ES-I3 (cell line): ENCODE measurements at regions not wholly inside any gene's neighbourhood (a gene's known extent, or its start where the extent isn't known, plus 50 kb on each side); places are given as distances from the start of the nearest gene placed in this dataset.

Experiments used
- H3K36me3 ChIP-seq: 2 replicates; pipeline ENCODE4 v1.6.1; 2013; ENCODE audit warnings: mild to moderate bottlenecking, low read length, control low read depth, moderate library complexity; ENCODE audit not compliant: insufficient read depth
- H3K4me1 ChIP-seq: 2 replicates; pipeline ENCODE4 v1.6.1; 2013; ENCODE audit warnings: mild to moderate bottlenecking, control low read depth, low read length; ENCODE audit not compliant: insufficient read depth
- H3K9ac ChIP-seq: 2 replicates; pipeline ENCODE4 v1.6.1; 2013; ENCODE audit warnings: low read depth, mild to moderate bottlenecking, low read length, moderate library complexity
- H3K9me3 ChIP-seq: 2 replicates; pipeline ENCODE4 v1.6.1; 2013; ENCODE audit warnings: mild to moderate bottlenecking, low read length, moderate library complexity; ENCODE audit not compliant: control insufficient read depth, insufficient read depth

DNA sequence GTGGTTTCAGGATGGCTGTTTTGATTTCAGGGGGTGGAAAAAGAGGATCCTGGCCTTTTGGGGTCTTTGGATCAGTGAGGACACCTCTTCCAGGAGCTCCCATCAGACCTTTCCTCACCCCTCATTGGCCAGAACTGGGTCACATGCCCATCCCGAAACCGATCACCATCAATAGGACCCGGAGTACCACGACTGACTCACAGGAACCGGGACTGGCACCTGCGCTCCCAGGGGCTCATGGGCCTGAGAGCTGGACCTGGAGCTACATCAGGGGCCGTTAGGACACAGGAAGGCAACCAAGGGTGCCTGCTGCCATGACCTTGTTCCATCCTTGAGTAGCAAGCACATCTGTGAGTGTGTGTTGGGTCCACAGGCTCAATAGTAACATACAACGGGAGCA is 180.4 kb downstream of the BMP7 start:
- H3K9me3 ChIP-seq: no peaks in the 10 kb centered on the region
- H3K4me1 ChIP-seq: no peaks in the 10 kb centered on the region
- H3K36me3 ChIP-seq: no peaks in the 10 kb centered on the region
- H3K9ac ChIP-seq: no peak overlapping the region

DNA sequence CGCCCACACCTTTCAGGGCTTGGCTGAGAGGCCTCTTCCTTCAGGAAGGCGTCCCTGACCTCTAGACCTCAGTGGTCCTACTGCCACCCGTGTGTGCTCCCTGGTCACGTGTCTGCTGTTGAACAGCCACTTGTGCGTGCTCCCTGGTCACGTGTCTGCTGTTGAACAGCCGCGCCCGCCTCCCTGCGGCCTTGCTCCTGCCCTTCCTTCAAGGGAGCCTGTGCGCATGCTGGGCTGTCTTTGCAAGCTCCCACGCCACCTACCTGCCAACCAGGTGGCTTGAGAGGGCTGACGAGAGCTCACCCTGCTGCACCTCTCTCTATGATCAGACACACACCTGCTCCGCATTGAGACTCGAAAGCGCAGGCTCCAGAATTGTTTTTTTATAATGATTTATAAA is 179.3 kb downstream of the BMP7 start:
- Histone ChIP-seq H3K9ac (no peak overlapping the region), H3K36me3 (no peaks in the 10 kb centered on the region), H3K4me1 (no peaks in the 10 kb centered on the region), H3K9me3 (no peaks in the 10 kb centered on the region)

DNA sequence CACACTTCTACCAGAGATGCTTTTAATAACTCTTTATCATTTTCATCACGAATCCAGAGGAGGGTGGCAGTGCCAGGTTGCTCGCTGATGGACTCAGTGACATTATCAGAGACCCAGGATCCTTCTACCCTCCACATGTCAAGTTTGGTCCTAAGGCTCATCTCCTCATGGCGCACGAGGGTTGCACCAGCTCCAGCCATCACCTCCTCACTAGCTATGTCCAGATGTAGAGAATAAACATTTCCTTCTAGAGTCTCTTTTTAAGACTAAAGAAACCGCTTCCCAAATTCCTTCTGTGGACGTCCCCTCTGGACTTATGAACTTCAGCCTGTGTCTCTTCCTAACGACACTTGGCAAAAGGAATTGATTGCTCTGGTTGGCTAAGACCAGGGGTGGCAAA is 178.7 kb downstream of the BMP7 start:
- H3K36me3 ChIP-seq: no peaks in the 10 kb centered on the region
- H3K4me1 ChIP-seq: no peaks in the 10 kb centered on the region
- H3K9me3 ChIP-seq: no peaks in the 10 kb centered on the region
- H3K9ac ChIP-seq: no peak overlapping the region

DNA sequence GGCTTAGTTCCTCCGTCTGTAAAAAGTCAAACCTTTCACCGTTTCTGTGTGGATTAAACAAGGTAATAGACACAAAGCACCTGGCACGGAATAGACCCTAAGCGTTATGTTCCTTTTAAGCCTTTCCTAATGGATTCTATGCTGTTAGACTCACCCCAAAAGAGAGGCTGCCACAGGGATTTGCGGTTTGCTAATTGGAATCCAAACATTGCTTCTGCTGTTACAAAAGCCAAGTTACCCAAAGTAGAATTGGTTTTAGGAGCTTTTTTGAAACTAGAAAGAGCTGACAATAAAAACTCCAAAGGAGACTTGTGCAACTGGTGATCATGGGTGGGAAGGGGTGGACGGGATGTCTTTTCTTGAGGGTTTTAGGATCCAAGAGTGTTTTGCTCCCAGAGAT is 178.0 kb downstream of the BMP7 start:
- Histone ChIP-seq H3K4me1 (no peaks in the 10 kb centered on the region), H3K9me3 (no peaks in the 10 kb centered on the region), H3K9ac (no peak overlapping the region), H3K36me3 (no peaks in the 10 kb centered on the region)

DNA sequence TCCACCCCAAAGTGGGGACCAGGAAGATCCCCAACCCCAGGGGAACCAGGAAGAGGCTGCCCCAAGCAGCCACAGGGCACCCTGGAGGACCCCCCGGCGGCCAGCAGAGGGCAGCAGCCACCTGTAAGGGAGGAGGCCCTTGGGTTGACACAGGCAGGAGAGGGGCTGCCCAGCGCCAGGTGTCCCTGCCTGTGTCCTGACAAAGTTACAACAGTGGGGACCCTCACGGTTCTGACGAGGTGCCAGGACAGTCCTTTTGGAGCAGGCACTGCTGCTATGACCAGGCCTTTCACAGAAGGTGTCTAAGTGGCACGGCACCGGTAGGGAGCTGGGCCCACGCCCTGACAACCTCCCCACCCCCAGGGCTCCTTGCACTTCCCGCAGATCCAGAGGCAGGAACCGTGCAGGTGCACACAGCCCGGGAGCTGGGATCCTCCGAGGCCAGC is 176.7 kb downstream of the BMP7 start:
- Histone ChIP-seq H3K4me1 (no peaks in the 10 kb centered on the region), H3K9me3 (no peaks in the 10 kb centered on the region), H3K9ac (no peak overlapping the region), H3K36me3 (no peaks in the 10 kb centered on the region)

DNA sequence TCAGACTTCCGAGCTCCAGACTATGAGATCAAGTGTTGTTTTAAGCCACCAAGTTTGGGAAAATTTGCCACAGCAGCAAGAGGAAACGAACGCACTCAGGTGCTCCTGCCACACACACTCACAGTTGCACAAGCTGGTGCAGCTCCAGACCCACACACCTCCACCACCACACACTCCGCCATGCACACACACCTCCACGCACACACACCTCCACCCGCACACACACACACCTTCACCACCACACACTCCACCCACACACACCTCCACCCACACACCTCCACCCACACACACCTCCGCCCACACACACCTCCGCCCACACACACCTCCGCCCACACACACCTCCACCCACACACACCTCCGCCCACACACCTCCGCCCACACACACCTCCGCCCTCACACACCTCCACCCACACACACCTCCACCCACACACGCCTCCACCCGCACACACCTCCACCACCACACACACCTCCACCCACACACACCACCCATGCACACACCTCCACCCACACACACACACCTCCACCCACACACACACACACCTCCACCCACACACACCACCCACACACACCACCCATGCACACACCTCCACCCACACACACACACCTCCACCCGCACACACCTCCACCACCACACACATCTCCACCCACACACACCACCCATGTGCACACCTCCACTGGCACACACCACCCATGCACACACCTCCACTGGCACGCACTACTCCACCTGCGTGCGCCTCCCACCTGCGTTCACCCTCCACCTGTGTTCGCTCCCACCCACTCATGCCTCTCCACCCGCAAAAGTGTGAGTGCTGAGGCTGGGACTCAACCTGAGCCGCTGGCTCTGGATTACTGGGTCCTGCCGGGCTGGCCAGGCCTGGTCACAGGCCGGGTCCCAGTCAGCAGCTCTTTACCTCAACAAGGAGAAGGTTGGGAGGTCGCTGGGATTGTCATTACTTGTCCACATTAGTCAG is 175.6 kb downstream of the BMP7 start:
- Histone ChIP-seq H3K4me1 (no peaks in the 10 kb centered on the region), H3K9me3 (no peaks in the 10 kb centered on the region), H3K9ac (no peak overlapping the region), H3K36me3 (no peaks in the 10 kb centered on the region)

DNA sequence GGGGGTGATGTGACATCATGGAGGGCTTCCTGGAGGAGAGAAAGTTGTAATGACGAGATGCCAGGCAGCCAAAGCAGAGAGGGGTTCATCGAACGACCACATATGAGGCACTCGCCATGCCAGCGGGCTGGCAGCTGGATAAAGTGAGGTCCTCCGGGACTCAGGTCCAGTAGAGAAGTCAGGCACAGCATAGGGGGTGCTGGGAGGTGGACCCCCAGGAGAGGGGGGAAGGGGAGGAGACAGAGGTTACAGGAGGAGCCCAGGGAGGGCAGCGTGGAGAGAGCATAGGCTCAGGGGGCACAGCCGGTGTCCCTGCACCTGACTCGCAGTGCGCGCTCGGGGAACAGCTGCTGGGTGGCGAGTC is 174.7 kb downstream of the BMP7 start:
- H3K9ac ChIP-seq: peak overlapping the region; percentile 22; the same call in 1 of the 2 replicates
- no peaks in the 10 kb centered on the region for H3K9me3 ChIP-seq
- no peaks in the 10 kb centered on the region for H3K36me3 ChIP-seq
- no peaks in the 10 kb centered on the region for H3K4me1 ChIP-seq

DNA sequence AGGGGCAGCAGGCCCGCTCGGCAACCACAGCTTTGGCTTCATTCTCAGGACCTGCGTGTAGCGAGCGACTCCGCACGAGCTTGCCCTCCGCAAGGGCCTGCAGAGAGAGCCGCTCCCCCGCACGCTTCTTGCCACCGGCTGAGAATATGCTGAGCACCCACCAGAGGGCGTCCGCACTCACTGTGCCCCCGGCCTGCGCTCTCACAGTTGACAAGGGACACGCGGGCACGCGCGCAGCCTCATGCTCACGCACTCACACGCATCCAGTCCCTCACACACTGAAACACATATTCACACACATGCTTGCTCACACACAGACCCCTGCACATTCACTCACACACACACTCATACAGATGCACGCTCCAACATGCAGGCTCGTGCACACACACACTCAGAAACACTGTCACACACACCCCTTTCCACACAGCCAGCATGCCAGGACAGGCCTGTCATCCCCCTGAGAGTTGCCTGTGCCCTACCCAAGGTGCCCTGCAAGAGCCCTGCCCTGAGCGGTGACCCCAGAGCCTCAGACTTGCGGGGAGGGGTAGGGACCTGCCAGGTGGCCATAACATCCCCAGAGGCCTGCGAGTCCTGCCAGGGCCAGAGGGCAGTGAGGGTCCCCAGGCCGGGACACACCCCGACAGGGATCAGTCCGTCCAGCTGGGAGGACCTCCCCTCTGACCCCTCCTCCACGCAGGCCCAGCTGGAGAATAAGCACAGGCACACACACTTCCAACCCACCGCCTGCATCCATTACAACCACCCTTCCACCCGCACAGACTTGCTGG is 174.1 kb downstream of the BMP7 start:
- Histone ChIP-seq H3K9ac (peak overlapping the region; percentile 22; the same call in 1 of the 2 replicates), H3K9me3 (no peaks in the 10 kb centered on the region), H3K36me3 (no peaks in the 10 kb centered on the region), H3K4me1 (no peaks in the 10 kb centered on the region)

DNA sequence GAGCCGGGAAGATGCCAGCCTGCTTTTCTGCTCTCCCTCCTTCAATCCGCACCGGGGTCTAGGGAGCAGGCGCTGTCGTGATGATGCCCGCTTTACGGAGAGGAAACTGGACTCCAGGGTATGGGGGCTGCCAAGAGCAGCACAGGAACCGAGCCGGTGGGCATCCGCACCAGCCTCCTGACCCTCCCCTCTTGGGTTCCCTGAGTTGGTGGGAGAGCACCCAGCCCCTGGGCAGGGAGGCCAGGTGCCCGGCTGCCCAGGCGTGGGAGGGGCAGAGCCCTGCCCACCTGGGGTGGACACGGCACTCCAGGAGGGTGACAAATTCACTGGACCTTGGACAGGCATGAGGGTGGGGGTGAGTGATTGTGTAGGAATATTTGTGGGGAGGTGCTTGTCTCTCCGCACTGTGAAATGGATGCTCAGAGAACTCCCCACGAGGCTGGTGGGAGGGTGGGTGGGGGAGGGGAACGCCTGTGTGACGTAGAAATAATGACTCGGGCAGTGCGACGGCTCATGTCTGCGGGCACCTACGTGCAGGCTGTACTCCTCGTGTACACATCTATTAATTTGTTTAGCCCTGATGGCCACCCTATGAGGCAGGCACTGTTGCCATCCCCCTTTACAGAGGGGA is 173.4 kb downstream of the BMP7 start:
- Histone ChIP-seq H3K9me3 (no peaks in the 10 kb centered on the region), H3K36me3 (no peaks in the 10 kb centered on the region), H3K4me1 (no peaks in the 10 kb centered on the region), H3K9ac (no peak overlapping the region)

DNA sequence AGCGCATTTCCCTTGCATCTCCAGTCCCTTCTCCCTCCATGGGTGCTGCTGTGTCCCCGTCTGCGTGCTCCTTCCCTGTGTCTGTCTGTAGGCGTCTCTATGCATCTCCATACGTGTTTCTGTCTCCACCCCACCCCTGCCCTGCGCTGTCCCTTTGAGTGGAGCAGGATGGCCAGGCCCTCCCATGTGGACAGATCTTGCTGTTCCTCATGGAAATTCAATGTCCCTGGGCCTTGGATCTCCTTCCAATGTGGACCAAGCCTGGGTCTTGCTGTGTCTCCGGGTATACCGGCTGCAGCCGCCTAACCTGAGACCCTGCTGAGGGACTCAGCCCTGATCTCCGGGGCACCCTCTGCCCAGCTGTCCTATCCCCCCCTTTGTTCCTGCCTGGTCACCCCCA is 172.7 kb downstream of the BMP7 start:
- H3K36me3 ChIP-seq: no peaks in the 10 kb centered on the region
- no peaks in the 10 kb centered on the region for H3K4me1 ChIP-seq
- no peaks in the 10 kb centered on the region for H3K9me3 ChIP-seq
- no peak overlapping the region for H3K9ac ChIP-seq

DNA sequence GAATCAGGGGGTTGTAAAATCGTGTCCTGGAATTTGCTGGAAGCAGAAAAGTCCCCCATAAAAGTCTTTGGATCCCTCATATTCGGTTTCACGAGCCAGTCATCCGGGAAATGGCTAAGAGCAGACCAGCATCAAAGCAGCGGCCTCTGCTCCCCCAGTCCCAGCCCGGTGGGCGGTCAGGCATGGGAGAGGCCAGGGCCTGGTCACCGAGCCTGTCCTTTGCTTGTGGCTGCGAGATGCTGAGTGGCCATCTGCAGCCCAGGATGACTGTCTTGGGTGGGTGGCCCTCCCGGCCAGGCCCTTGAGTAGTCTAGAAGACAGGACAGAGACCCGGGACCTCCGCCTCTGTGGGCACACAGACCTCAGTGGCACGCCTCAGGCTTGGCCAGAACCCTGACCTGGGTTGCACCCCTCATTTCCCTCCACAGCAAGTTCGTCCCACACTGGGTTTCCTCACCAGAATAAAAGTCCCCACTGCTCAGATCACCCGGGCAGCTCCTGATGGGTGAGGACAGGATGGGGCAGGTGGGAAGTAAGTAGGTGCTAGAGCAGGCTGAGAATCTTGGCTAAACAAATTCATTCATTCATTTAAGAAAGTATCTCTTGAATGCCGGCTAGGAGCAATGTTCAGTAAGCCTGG is 172.1 kb downstream of the BMP7 start:
- no peaks in the 10 kb centered on the region for H3K9me3 ChIP-seq
- no peaks in the 10 kb centered on the region for H3K4me1 ChIP-seq
- no peak overlapping the region for H3K9ac ChIP-seq
- no peaks in the 10 kb centered on the region for H3K36me3 ChIP-seq

DNA sequence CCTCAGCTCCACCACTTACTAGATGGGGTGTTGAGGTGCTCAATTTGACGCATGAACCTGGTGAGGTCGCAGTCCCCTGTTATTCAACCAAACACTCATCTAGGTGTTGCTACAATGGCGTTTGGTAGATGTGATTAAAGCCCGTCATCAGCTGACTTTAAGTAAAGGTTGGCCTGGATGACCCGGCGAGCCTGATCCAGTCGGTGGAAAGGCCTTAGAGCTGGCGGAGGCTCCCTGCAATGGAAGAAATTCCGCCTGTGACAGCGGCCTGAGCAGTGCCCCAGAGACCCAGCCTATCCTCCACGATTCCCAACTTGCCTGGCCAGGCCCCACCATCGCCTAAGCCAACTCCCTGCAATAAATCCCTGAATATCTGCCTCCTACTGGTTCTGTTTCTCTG is 171.4 kb downstream of the BMP7 start:
- Histone ChIP-seq H3K9ac (no peak overlapping the region), H3K4me1 (no peaks in the 10 kb centered on the region), H3K36me3 (no peaks in the 10 kb centered on the region), H3K9me3 (no peaks in the 10 kb centered on the region; the same call in 1 of the 2 replicates)

DNA sequence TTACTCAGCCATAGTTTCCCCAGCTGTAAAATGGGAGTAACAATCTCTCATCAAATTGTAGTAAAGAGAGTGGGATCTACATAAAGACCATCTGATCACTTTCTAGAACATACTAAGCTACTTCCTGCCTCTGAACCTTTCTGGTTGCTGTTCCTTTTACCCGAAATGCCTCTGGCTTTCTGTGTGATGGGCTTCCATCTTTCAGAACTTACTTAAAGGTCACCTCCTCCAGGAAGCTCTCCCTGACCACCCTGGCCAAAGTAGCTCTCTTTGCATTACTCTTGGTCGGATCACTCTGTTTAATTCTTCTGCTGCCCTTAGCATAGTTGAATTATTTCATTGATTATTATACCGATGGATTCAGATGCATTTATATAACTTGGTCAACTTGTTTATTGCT is 171.0 kb downstream of the BMP7 start:
- Histone ChIP-seq H3K36me3 (no peaks in the 10 kb centered on the region), H3K4me1 (no peaks in the 10 kb centered on the region), H3K9ac (no peak overlapping the region), H3K9me3 (no peaks in the 10 kb centered on the region; the same call in 1 of the 2 replicates)

DNA sequence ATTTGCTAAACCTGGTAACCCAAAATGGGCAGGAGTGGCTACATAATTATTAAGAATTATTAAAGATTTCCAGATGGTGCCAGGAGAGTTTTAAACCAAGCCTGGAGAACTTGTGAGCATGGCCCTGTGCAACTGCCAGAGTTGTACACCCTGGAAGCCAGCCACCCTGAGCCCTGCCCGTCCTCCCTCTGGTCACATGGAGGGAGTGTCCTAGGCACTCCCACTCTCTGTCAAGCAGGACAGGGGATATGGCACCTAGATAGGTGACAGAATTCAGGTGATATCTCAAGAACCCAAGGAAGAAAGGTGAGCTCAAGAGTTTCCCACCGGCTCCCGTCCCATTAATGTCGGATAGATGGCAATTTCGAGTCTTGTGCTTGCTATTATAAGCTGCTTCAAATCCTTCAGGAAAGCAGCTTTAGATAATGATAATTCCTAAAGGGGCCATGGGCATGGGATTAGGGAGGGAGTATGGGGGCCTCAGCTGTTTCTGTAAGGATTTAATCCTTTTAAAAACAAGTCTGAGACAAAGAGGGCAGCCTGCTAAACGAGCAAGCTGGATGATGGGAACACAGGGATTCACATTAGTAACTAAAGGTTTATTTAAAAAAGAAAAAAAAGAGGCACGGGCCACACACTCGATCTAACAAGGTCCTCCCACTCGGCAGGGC is 169.1 kb downstream of the BMP7 start:
- H3K36me3 ChIP-seq: no peaks in the 10 kb centered on the region
- H3K9ac ChIP-seq: no peak overlapping the region
- H3K4me1 ChIP-seq: no peaks in the 10 kb centered on the region
- no peaks in the 10 kb centered on the region; the same call in 1 of the 2 replicates for H3K9me3 ChIP-seq
